DOHH2 (cell line): ENCODE measurements at regions not wholly inside any gene's neighbourhood (a gene's known extent, or its start where the extent isn't known, plus 50 kb on each side); places are given as distances from the start of the nearest gene placed in this dataset.

Experiments
- H3F3A ChIP-seq: fragments of 200-600 bp; sonication (generic), shearing (Covaris generic); 2 replicates; pipeline ENCODE4 v1.6.0; 2016; ENCODE audit warnings: antibody characterized with exemption, mild to moderate bottlenecking; ENCODE audit not compliant: control insufficient read depth, insufficient read depth
- H3K27ac ChIP-seq: fragments of 200-600 bp; sonication (generic); 2 replicates; pipeline ENCODE4 v1.5.1; 2014; ENCODE audit warnings: low read depth, mild to moderate bottlenecking, low read length, moderate library complexity
- H3K27me3 ChIP-seq: fragments of 200-600 bp; sonication (generic); 2 replicates; pipeline ENCODE4 v1.6.1; 2014; ENCODE audit warnings: mild to moderate bottlenecking, low read length, mixed read lengths; ENCODE audit not compliant: control insufficient read depth
- H3K36me3 ChIP-seq: fragments of 200-600 bp; sonication (generic); 2 replicates; pipeline ENCODE4 v1.6.1; 2014; ENCODE audit warnings: mild to moderate bottlenecking, low read length, moderate library complexity, mixed read lengths; ENCODE audit not compliant: control insufficient read depth
- H3K4me1 ChIP-seq: fragments of 200-600 bp; sonication (generic); 2 replicates; pipeline ENCODE4 v1.6.1; 2014; ENCODE audit warnings: mild to moderate bottlenecking, low read length, mixed read lengths; ENCODE audit not compliant: control insufficient read depth
- H3K4me2 ChIP-seq: fragments of 200-600 bp; sonication (generic); 2 replicates; pipeline ENCODE4 v1.6.0; 2014; ENCODE audit warnings: mild to moderate bottlenecking, low read length, moderate library complexity
- H3K4me3 ChIP-seq: fragments of 200-600 bp; sonication (generic); 2 replicates; pipeline ENCODE4 v1.5.1; 2014; ENCODE audit warnings: mild to moderate bottlenecking, low read length, mixed read lengths
- H3K79me2 ChIP-seq: fragments of 200-600 bp; sonication (generic); 2 replicates; pipeline ENCODE4 v1.6.1; 2014; ENCODE audit warnings: mild to moderate bottlenecking, low read length, mixed read lengths; ENCODE audit not compliant: control insufficient read depth
- H3K9me2 ChIP-seq: fragments of 200-600 bp; sonication (generic); replicated peaks from 2 replicates; pipeline ENCODE4 v1.6.1; 2014; ENCODE audit warnings: mild to moderate bottlenecking, low read length, mixed read lengths; ENCODE audit not compliant: control insufficient read depth
- H3K9me3 ChIP-seq: fragments of 200-600 bp; sonication (generic); 2 replicates; pipeline ENCODE4 v1.6.1; 2014; ENCODE audit warnings: antibody characterized with exemption, low read length, mixed read lengths; ENCODE audit not compliant: control insufficient read depth, insufficient read depth
- H4K20me1 ChIP-seq: fragments of 200-600 bp; sonication (generic); 2 replicates; pipeline ENCODE4 v1.6.0; 2014; ENCODE audit warnings: low read depth, mild to moderate bottlenecking, antibody characterized with exemption, low read length, moderate library complexity; ENCODE audit not compliant: control insufficient read depth, insufficient read depth
- EZH2phosphoT487 ChIP-seq: fragments of 200-600 bp; sonication (generic); IDR thresholded peaks from 2 replicates; pipeline ENCODE4 v1.6.1; 2017; ENCODE audit warnings: borderline replicate concordance, mild to moderate bottlenecking, antibody characterized with exemption, low read length, moderate library complexity, mixed read lengths
- TF ChIP-seq, protein P1 (sequence below): fragments of 200-600 bp; sonication (generic); IDR thresholded peaks from one replicate; pipeline ENCODE4 v1.5.1; 2014; ENCODE audit warnings: antibody characterized with exemption, mild to moderate bottlenecking, low read depth, low read length; ENCODE audit not compliant: poor library complexity, severe bottlenecking

GRCh38 chr2:103660519-103660918 is 898.7 kb downstream of the TMEM182 start:
- no peaks in the 10 kb centered on the region for H3K36me3 ChIP-seq
- H3K4me1 ChIP-seq, result no peaks in the 10 kb centered on the region
- H4K20me1 ChIP-seq, result no peaks in the 10 kb centered on the region
- H3K9me2 ChIP-seq, result no peaks in the 10 kb centered on the region
- H3F3A ChIP-seq, result no peaks in the 10 kb centered on the region
- no peaks in the 10 kb centered on the region for H3K79me2 ChIP-seq
- H3K27ac ChIP-seq, result no peak overlapping the region
- no peaks in the 10 kb centered on the region for H3K27me3 ChIP-seq
- H3K9me3 ChIP-seq, result no peaks in the 10 kb centered on the region
- H3K4me3 ChIP-seq, result no peak overlapping the region
- TF ChIP-seq EZH2phosphoT487, result no peak
- TF ChIP-seq, protein P1, sequence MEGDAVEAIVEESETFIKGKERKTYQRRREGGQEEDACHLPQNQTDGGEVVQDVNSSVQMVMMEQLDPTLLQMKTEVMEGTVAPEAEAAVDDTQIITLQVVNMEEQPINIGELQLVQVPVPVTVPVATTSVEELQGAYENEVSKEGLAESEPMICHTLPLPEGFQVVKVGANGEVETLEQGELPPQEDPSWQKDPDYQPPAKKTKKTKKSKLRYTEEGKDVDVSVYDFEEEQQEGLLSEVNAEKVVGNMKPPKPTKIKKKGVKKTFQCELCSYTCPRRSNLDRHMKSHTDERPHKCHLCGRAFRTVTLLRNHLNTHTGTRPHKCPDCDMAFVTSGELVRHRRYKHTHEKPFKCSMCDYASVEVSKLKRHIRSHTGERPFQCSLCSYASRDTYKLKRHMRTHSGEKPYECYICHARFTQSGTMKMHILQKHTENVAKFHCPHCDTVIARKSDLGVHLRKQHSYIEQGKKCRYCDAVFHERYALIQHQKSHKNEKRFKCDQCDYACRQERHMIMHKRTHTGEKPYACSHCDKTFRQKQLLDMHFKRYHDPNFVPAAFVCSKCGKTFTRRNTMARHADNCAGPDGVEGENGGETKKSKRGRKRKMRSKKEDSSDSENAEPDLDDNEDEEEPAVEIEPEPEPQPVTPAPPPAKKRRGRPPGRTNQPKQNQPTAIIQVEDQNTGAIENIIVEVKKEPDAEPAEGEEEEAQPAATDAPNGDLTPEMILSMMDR, result no peak
- H3K4me2 ChIP-seq, result no peak overlapping the region

DNA sequence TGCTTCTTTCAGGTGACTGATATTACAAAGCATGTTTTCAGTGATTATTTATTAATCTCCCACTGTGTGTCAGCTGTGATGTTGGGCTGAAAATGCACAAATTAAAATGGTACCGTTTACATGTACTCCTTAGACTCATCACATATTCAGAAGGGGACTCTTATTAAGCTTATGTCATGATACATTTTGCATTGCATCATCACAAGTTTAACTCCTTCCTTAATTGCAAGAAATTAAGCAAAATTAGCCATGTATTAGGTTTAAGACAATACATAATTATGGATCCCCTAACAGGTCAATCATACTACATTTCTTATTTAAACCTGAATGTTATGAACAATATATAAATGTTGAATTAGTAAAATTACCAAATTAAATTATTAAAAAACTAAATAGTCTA is 899.1 kb downstream of the TMEM182 start:
- Histone ChIP-seq H3K27ac (no peak overlapping the region), H3K9me3 (no peaks in the 10 kb centered on the region), H3F3A (no peaks in the 10 kb centered on the region), H4K20me1 (no peaks in the 10 kb centered on the region), H3K36me3 (no peaks in the 10 kb centered on the region), H3K9me2 (no peaks in the 10 kb centered on the region), H3K27me3 (no peaks in the 10 kb centered on the region), H3K4me3 (no peak overlapping the region), H3K4me2 (no peak overlapping the region), H3K4me1 (no peaks in the 10 kb centered on the region), H3K79me2 (no peaks in the 10 kb centered on the region)
- TF ChIP-seq, protein P1, result no peak
- TF ChIP-seq EZH2phosphoT487, result no peak

GRCh38 chr2:103664690-103665089 is 902.9 kb downstream of the TMEM182 start:
- Histone ChIP-seq H3K9me2 (no peaks in the 10 kb centered on the region), H3K27ac (no peak overlapping the region), H3K9me3 (no peaks in the 10 kb centered on the region), H3K27me3 (no peaks in the 10 kb centered on the region), H4K20me1 (no peaks in the 10 kb centered on the region), H3K4me3 (no peak overlapping the region), H3K36me3 (no peaks in the 10 kb centered on the region), H3K4me1 (no peaks in the 10 kb centered on the region), H3K79me2 (no peaks in the 10 kb centered on the region), H3F3A (no peaks in the 10 kb centered on the region), H3K4me2 (no peak overlapping the region)
- no peak for TF ChIP-seq EZH2phosphoT487
- TF ChIP-seq, protein P1, result no peak
